ENCODE measurements at regions not wholly inside any gene's neighbourhood (a gene's known extent, or its start where the extent isn't known, plus 50 kb on each side); places are given as distances from the start of the nearest gene placed in this dataset.

GRCh38 chr21:15174923-15175322, 110.1 kb upstream of the NRIP1 start:
- DNase-seq (ENCODE audit: low spot score in 2 of 2) = no peak
- TF ChIP-seq POLR2AphosphoS5 (IDR thresholded peaks at IDR 0.05) = no peak
- TF ChIP-seq EP300 (IDR thresholded peaks at IDR 0.05) = no peak
- TF ChIP-seq POLR2A (IDR thresholded peaks at IDR 0.05) = no peak
- TF ChIP-seq CTCF (IDR thresholded peaks at IDR 0.05) = no peak
- H3K4me1 ChIP-seq = no peaks in the 10 kb centered on the region
- no peaks in the 10 kb centered on the region for H3K27me3 ChIP-seq
- 96% methylated on average over 3 of the region's 3 CpGs for WGBS
- no peaks in the 10 kb centered on the region for H3K36me3 ChIP-seq
- no peaks in the 10 kb centered on the region for H3K9me3 ChIP-seq
- no peak overlapping the region for H3K4me3 ChIP-seq
- H3K27ac ChIP-seq = no peak overlapping the region

- no peaks in the 10 kb centered on the region for H3K4me1 ChIP-seq
- no peak overlapping the region for H3K4me3 ChIP-seq
- H3K9me3 ChIP-seq = no peaks in the 10 kb centered on the region
- H3K36me3 ChIP-seq = no peaks in the 10 kb centered on the region
- no peak for TF ChIP-seq CTCF (IDR thresholded peaks at IDR 0.05)
- TF ChIP-seq POLR2AphosphoS5 (IDR thresholded peaks at IDR 0.05) = no peak
- TF ChIP-seq POLR2A (IDR thresholded peaks at IDR 0.05) = no peak
- no peak for TF ChIP-seq EP300 (IDR thresholded peaks at IDR 0.05)
- H3K27ac ChIP-seq = no peak overlapping the region
- no peaks in the 10 kb centered on the region for H3K27me3 ChIP-seq
- no peak for DNase-seq (ENCODE audit: low spot score in 2 of 2)
- 93% methylated on average over 4 of the region's 4 CpGs for WGBS
Measured at GRCh38 chr21:15182731-15183130, 117.9 kb upstream of the NRIP1 start.

GRCh38 chr21:15183813-15184257, 119.0 kb upstream of the NRIP1 start:
- no peaks in the 10 kb centered on the region for H3K27me3 ChIP-seq
- WGBS = 58% methylated on average over 5 of the region's 5 CpGs
- H3K9me3 ChIP-seq = no peaks in the 10 kb centered on the region
- DNase-seq (ENCODE audit: low spot score in 2 of 2) = no peak
- no peak overlapping the region for H3K4me3 ChIP-seq
- no peak overlapping the region for H3K27ac ChIP-seq
- H3K4me1 ChIP-seq = no peaks in the 10 kb centered on the region
- TF ChIP-seq EP300 (IDR thresholded peaks at IDR 0.05) (no peak), POLR2AphosphoS5 (IDR thresholded peaks at IDR 0.05) (no peak), POLR2A (IDR thresholded peaks at IDR 0.05) (no peak), CTCF (IDR thresholded peaks at IDR 0.05) (no peak)
- H3K36me3 ChIP-seq = no peaks in the 10 kb centered on the region

- 85% methylated on average over 3 of the region's 3 CpGs for WGBS
- H3K36me3 ChIP-seq = no peaks in the 10 kb centered on the region
- H3K9me3 ChIP-seq = no peaks in the 10 kb centered on the region
- no peaks in the 10 kb centered on the region for H3K4me1 ChIP-seq
- H3K27ac ChIP-seq = no peak overlapping the region
- DNase-seq (ENCODE audit: low spot score in 2 of 2) = no peak
- no peaks in the 10 kb centered on the region for H3K27me3 ChIP-seq
- no peak overlapping the region for H3K4me3 ChIP-seq
- TF ChIP-seq CTCF (IDR thresholded peaks at IDR 0.05) = no peak
- no peak for TF ChIP-seq POLR2AphosphoS5 (IDR thresholded peaks at IDR 0.05)
- no peak for TF ChIP-seq EP300 (IDR thresholded peaks at IDR 0.05)
- TF ChIP-seq POLR2A (IDR thresholded peaks at IDR 0.05) = no peak
Measured at GRCh38 chr21:15190412-15190811, 125.6 kb upstream of the NRIP1 start.

GRCh38 chr21:15190837-15191236, 126.0 kb upstream of the NRIP1 start:
- Histone ChIP-seq H3K4me3 (no peak overlapping the region), H3K4me1 (no peaks in the 10 kb centered on the region), H3K9me3 (no peaks in the 10 kb centered on the region), H3K27ac (no peak overlapping the region), H3K27me3 (no peaks in the 10 kb centered on the region), H3K36me3 (no peaks in the 10 kb centered on the region)
- TF ChIP-seq POLR2A (IDR thresholded peaks at IDR 0.05) (no peak), EP300 (IDR thresholded peaks at IDR 0.05) (no peak), CTCF (IDR thresholded peaks at IDR 0.05) (no peak), POLR2AphosphoS5 (IDR thresholded peaks at IDR 0.05) (no peak)
- 84% methylated on average over 5 of the region's 5 CpGs for WGBS
- no peak for DNase-seq (ENCODE audit: low spot score in 2 of 2)

Measured in suprapubic skin (tissue), 4 donors.